ENCODE measurements at regions not wholly inside any gene's neighbourhood (a gene's known extent, or its start where the extent isn't known, plus 50 kb on each side); places are given as distances from the start of the nearest gene placed in this dataset.

DNA sequence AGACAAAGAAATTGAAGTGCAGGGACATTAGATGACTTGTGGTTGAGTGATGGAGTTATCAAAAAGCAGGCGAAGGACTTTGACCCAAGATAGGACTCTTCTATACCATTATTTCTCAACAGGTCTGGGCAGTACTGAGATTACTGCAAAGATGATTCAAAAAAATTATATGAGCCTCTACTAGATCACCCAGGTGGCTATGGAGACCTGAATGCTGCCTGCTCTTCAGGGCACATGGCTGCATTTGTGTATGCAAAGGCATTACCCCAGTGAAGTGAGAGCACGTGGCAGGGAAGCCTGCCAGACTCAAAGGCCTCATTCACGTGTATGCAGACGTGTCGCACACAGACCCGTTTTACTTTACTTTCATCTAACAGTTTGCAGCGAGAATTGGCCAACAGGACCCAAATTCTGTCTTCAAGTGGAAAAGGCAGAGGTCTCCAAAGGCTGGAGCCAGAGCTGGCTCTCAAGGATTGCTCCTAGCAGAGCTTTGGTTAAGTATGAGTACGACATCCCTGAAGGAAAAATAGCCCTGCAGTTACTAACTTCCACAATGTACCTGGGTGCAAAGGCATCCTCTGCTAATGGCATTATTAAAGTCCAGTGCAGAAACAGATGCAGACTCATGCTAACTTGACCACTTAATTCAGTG lies 113.8 kb upstream of the ARMC2 start:
- Histone ChIP-seq H3K9me3 (ENCODE audit: control insufficient read depth in 1 of 2, low read length in 2 of 2) (no peaks in the 10 kb centered on the region), H3K9ac (ENCODE audit: low read depth in 1 of 2, low read length in 2 of 2) (no peak overlapping the region), H3K27me3 (ENCODE audit: control insufficient read depth in 1 of 2, insufficient read depth in 2 of 2, low read length in 2 of 2) (no peaks in the 10 kb centered on the region), H3K4me1 (ENCODE audit: control insufficient read depth in 1 of 2, insufficient read depth in 2 of 2, low read length in 2 of 2) (peaks cover 38 to 40% of the 10 kb centered on the region in 2 donors), H3K36me3 (ENCODE audit: control insufficient read depth in 1 of 2, insufficient read depth in 2 of 2, low read length in 2 of 2) (no peaks in the 10 kb centered on the region), H3K27ac (ENCODE audit: low read depth, low read length) (no peak overlapping the region), H3K4me3 (ENCODE audit: low read depth in 1 of 2, low read length in 2 of 2) (no peak overlapping the region)

DNA sequence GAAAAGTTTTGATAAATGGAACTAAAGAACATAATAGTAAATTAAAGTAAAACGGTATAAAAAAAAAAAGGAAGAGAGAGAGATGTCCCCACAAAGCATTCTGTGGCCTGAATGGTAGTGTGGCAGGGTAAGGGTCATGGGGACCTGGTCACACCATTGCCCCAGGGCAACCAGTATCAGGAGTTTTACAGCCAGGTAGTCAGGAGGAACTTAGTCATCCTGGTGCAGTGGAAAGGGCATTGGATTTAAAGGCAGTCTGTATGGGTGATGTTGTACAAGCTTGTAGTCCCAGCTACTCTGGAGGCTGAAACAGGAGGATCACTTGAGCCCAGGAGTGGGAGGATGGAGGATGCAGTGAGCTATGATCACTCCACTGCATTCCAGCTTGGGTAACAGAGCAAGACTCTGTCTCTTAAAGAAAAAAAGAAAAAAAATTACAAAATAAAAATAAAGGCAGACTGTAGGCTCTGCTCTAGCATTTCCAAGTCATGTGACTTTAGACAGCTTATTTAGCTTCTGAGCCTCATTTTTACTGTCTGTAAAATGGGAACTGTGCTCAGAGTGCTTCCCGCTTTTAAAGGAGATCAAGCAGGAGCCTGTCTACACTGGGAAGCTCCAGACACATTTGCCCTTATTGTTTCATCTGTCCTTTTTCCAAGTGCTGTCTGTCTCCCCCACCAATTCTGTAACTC lies 112.8 kb upstream of the ARMC2 start:
- Histone ChIP-seq H3K27ac (ENCODE audit: low read depth, low read length) (no peak overlapping the region), H3K36me3 (ENCODE audit: control insufficient read depth in 1 of 2, insufficient read depth in 2 of 2, low read length in 2 of 2) (no peaks in the 10 kb centered on the region), H3K4me1 (ENCODE audit: control insufficient read depth in 1 of 2, insufficient read depth in 2 of 2, low read length in 2 of 2) (peaks cover 40 to 41% of the 10 kb centered on the region in 2 donors), H3K9ac (ENCODE audit: low read depth in 1 of 2, low read length in 2 of 2) (no peak overlapping the region), H3K27me3 (ENCODE audit: control insufficient read depth in 1 of 2, insufficient read depth in 2 of 2, low read length in 2 of 2) (no peaks in the 10 kb centered on the region), H3K9me3 (ENCODE audit: control insufficient read depth in 1 of 2, low read length in 2 of 2) (no peaks in the 10 kb centered on the region), H3K4me3 (ENCODE audit: low read depth in 1 of 2, low read length in 2 of 2) (peak overlapping the region; percentile 10 to 50)

DNA sequence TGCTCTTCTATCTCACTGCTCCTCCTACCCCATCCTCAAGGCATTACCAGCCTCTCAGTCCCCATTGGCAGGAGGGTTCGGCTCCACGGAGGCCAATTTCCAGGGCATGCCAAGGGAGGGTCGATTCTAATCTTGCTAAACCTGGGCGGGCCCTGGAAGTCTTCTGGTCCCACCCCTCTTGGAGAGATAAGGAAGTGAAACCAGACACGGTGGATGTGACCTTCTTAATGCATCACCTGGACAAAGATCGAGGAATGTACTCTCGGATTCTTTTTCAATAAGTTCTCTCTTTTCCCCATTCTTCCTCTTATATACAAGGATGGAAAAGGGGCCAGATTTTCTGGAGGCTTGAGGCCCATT lies 112.2 kb upstream of the ARMC2 start:
- Histone ChIP-seq H3K9ac (ENCODE audit: low read depth in 1 of 2, low read length in 2 of 2) (no peak overlapping the region), H3K27ac (ENCODE audit: low read depth, low read length) (no peak overlapping the region), H3K36me3 (ENCODE audit: control insufficient read depth in 1 of 2, insufficient read depth in 2 of 2, low read length in 2 of 2) (no peaks in the 10 kb centered on the region), H3K4me3 (ENCODE audit: low read depth in 1 of 2, low read length in 2 of 2) (peak overlapping the region; percentile 10 to 50), H3K27me3 (ENCODE audit: control insufficient read depth in 1 of 2, insufficient read depth in 2 of 2, low read length in 2 of 2) (no peaks in the 10 kb centered on the region), H3K9me3 (ENCODE audit: control insufficient read depth in 1 of 2, low read length in 2 of 2) (no peaks in the 10 kb centered on the region), H3K4me1 (ENCODE audit: control insufficient read depth in 1 of 2, insufficient read depth in 2 of 2, low read length in 2 of 2) (peaks cover 40 to 41% of the 10 kb centered on the region in 2 donors)

DNA sequence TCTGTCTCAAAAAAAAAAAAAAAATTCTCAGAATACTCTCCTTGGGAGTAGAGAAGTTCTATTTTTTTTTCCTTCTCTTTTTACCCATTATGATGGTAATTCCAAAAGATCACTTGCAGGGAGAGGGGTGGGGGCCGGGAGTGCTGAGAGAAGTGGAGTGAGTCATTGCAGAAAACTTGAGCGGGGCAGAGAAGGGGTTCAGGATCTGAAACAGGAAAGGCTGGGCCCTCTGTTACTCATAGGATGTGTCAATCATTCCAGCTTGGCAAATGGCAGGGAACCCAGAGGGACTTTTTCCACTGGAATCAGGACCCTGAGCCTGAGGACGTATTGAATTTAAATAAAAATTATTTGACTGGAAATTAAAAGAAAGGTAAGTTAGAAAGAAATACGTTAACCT lies 111.4 kb upstream of the ARMC2 start:
- no peak overlapping the region for H3K27ac ChIP-seq (ENCODE audit: low read depth, low read length)
- no peak overlapping the region for H3K4me3 ChIP-seq (ENCODE audit: low read depth in 1 of 2, low read length in 2 of 2)
- H3K36me3 ChIP-seq (ENCODE audit: control insufficient read depth in 1 of 2, insufficient read depth in 2 of 2, low read length in 2 of 2): no peaks in the 10 kb centered on the region
- no peaks in the 10 kb centered on the region for H3K27me3 ChIP-seq (ENCODE audit: control insufficient read depth in 1 of 2, insufficient read depth in 2 of 2, low read length in 2 of 2)
- H3K9me3 ChIP-seq (ENCODE audit: control insufficient read depth in 1 of 2, low read length in 2 of 2): no peaks in the 10 kb centered on the region
- peaks cover 43 to 45% of the 10 kb centered on the region in 2 donors for H3K4me1 ChIP-seq (ENCODE audit: control insufficient read depth in 1 of 2, insufficient read depth in 2 of 2, low read length in 2 of 2)
- no peak overlapping the region for H3K9ac ChIP-seq (ENCODE audit: low read depth in 1 of 2, low read length in 2 of 2)

DNA sequence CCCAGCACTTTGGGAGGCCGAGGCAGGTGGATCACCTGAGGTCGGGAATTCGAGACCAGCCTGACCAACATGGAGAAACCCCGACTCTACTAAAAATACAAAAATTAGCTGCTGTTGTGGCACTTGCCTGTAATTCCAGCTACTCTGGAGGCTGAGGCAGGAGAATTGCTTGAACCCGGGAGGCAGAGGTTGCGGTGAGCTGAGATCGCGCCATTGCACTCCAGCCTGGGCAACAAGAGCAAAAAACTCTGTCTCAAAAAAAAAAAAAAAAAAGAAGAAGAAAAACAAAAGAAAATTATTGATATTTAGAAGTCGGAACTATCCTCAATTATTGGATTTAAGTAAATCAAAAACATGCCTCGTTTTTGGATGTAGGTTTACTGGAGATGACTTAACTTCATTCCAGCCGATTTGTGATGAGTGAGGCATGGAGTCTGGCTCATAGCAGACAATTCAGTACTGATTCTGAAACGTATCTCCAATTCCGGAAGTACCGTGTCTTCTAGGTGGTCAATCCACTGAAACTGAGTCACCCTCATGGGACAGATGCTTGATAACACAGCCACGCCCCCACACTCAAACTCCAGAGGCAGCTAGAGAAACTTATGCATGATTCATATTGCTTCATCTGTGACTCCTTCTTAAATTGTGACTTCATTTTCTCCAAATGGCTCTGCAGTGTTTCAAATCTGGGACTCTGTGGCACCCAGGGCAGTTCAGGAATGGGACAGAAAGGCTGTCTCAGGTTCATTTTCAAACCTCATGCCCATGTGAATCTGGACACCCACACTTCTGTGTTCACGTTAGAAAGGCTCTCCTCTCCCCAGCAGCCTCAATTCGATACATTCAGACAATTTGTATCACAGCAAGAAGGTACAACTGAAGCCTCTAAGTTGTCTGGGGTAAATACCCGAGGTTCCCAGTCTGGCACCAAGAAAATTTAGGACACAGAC lies 110.4 kb upstream of the ARMC2 start:
- H3K4me3 ChIP-seq (ENCODE audit: low read depth in 1 of 2, low read length in 2 of 2): no peak overlapping the region
- no peak overlapping the region for H3K9ac ChIP-seq (ENCODE audit: low read depth in 1 of 2, low read length in 2 of 2)
- H3K27ac ChIP-seq (ENCODE audit: low read depth, low read length): no peak overlapping the region

DNA sequence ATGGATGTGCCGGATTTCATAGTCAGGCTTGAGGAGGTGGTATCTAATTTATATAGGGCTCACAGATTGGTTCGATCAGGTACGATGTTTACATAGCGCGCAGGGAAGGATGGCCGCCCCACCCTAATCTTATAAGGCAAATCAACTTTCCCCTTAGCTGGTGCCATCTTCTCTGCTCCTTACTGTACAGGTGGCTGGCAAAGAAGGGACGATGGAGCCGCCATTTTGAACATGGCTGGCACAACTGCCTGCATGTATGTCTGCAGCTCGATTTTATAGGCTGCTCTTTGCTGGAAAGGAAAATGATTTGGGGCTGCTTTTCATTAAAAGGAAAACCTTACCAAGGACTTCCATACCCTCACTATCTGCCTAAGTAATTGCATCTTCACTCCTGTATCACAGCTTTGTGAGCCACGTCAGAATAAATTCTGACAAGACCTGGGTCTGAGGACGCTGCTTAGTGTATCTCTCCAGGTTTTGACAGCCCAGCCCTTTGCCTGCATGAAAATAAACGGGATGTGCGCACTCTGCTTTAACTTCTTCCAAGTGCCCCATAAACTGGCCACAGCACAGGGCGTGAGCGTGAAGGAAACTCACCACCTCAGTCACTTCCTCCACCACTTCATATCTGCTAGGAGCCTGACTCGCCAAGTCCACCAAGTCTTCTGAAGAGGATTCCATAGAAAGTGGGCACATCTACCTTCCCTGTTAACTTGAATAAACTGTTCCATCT lies 109.4 kb upstream of the ARMC2 start:
- H3K4me1 ChIP-seq (ENCODE audit: control insufficient read depth in 1 of 2, insufficient read depth in 2 of 2, low read length in 2 of 2): peaks cover 35 to 37% of the 10 kb centered on the region in 2 donors
- H3K27me3 ChIP-seq (ENCODE audit: control insufficient read depth in 1 of 2, insufficient read depth in 2 of 2, low read length in 2 of 2): no peaks in the 10 kb centered on the region
- H3K9me3 ChIP-seq (ENCODE audit: control insufficient read depth in 1 of 2, low read length in 2 of 2): no peaks in the 10 kb centered on the region
- no peak overlapping the region for H3K4me3 ChIP-seq (ENCODE audit: low read depth in 1 of 2, low read length in 2 of 2)
- H3K9ac ChIP-seq (ENCODE audit: low read depth in 1 of 2, low read length in 2 of 2): no peak overlapping the region
- no peaks in the 10 kb centered on the region for H3K36me3 ChIP-seq (ENCODE audit: control insufficient read depth in 1 of 2, insufficient read depth in 2 of 2, low read length in 2 of 2)
- H3K27ac ChIP-seq (ENCODE audit: low read depth, low read length): no peak overlapping the region

More for the DNA sequence above, 110.4 kb upstream of the ARMC2 start:
- H3K4me1 ChIP-seq (ENCODE audit: control insufficient read depth in 1 of 2, insufficient read depth in 2 of 2, low read length in 2 of 2): peaks cover 44 to 46% of the 10 kb centered on the region in 2 donors
- H3K27me3 ChIP-seq (ENCODE audit: control insufficient read depth in 1 of 2, insufficient read depth in 2 of 2, low read length in 2 of 2): no peaks in the 10 kb centered on the region
- no peaks in the 10 kb centered on the region for H3K36me3 ChIP-seq (ENCODE audit: control insufficient read depth in 1 of 2, insufficient read depth in 2 of 2, low read length in 2 of 2)
- H3K9me3 ChIP-seq (ENCODE audit: control insufficient read depth in 1 of 2, low read length in 2 of 2): no peaks in the 10 kb centered on the region

DNA sequence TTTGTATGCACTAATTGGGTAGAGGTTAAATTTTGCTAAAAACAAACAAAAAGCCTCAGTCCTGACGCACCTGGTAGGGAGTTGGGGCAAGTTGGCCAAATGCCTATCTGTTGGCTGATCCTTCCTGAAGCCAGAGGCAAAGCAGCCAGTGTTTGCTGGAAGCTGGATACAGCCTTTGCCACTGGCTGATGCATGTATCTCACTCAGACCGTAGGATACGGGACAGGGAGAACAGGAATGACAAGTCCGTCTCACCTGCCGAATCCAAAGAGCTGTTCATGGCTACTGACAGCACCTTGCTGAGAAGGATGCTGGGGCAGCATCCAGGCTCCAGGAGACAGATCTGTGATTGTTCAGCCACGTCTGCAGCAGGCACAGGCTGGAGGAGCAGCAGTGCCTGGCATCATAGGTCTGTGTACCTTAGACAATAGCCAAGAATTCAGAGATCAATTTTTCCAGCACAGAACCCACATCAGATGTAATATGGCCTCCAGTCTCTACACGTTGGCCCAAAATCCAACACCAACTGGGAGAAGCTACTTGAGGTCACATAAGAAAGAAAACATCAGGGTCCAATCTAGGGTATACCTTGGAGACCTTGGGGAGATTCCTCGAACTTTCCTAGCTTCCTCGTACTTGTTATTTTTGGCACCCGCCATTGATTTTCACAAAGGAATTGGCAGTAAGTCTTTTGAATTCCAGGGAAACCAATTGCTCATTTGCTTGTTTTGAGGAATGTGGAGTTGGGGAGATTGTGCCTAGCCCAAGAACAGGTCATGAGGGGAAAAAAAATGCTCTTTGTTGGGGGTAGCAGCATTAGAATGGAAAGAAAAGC lies 108.5 kb upstream of the ARMC2 start:
- Histone ChIP-seq H3K9me3 (ENCODE audit: control insufficient read depth in 1 of 2, low read length in 2 of 2) (no peaks in the 10 kb centered on the region), H3K27me3 (ENCODE audit: control insufficient read depth in 1 of 2, insufficient read depth in 2 of 2, low read length in 2 of 2) (no peaks in the 10 kb centered on the region), H3K36me3 (ENCODE audit: control insufficient read depth in 1 of 2, insufficient read depth in 2 of 2, low read length in 2 of 2) (no peaks in the 10 kb centered on the region), H3K9ac (ENCODE audit: low read depth in 1 of 2, low read length in 2 of 2) (no peak overlapping the region), H3K4me3 (ENCODE audit: low read depth in 1 of 2, low read length in 2 of 2) (no peak overlapping the region), H3K4me1 (ENCODE audit: control insufficient read depth in 1 of 2, insufficient read depth in 2 of 2, low read length in 2 of 2) (peaks cover 27 to 31% of the 10 kb centered on the region in 2 donors), H3K27ac (ENCODE audit: low read depth, low read length) (no peak overlapping the region)

DNA sequence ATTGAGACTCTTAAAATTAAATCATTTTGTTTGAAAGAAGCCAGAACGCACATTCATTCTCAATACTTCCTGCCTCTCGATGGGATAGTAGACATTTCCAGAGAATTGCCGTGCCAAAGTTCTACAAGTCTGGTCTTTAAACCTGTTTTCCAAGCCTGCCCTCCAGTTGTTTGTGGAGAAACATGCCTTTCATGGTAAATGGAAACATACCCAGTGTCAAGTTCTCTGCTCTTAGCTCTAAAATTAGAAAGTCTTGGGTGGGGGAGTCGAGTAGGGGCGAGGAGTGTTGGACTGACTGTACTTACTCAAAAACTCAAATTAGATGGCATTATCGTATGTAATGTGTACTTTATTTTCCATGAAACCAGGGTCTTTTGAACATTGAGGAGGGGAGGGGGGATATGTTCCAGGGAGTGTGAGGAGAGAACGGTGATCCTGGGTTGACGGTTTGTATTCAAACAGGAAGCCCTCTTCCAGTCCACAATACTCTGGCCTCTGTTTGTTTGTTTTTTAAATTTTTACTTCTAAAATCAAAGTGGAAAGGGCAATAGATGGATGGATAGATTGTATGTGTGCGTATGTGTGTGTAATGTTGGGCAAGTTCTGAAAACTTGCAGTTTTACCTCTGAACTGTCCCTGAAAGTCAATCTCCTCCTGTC lies 106.8 kb upstream of the ARMC2 start:
- Histone ChIP-seq H3K27me3 (ENCODE audit: control insufficient read depth in 1 of 2, insufficient read depth in 2 of 2, low read length in 2 of 2) (no peaks in the 10 kb centered on the region), H3K36me3 (ENCODE audit: control insufficient read depth in 1 of 2, insufficient read depth in 2 of 2, low read length in 2 of 2) (no peaks in the 10 kb centered on the region), H3K27ac (ENCODE audit: low read depth, low read length) (no peak overlapping the region), H3K4me1 (ENCODE audit: control insufficient read depth in 1 of 2, insufficient read depth in 2 of 2, low read length in 2 of 2) (peaks cover 11 to 30% of the 10 kb centered on the region in 2 donors), H3K9ac (ENCODE audit: low read depth in 1 of 2, low read length in 2 of 2) (no peak overlapping the region), H3K9me3 (ENCODE audit: control insufficient read depth in 1 of 2, low read length in 2 of 2) (no peaks in the 10 kb centered on the region), H3K4me3 (ENCODE audit: low read depth in 1 of 2, low read length in 2 of 2) (no peak overlapping the region)

DNA sequence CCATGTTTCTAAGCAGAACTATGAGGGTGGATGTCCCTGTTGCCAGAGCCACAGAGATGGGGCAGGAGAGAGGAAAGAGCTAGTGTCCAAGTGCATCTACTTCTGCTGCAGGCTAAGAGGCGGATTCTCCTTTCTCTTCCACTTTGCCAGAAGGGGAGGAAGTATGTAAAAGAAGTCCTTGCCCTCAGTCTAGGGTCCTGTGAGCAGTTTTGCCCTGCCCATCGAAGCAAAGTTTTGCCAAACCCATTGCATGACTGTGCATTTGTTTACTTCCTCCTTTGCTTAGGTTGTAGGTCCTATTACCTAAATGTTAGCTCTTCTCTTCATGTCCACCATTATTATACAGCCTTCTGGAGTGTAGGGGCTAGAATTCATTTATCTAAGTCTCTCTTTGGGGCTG lies 106.2 kb upstream of the ARMC2 start:
- no peaks in the 10 kb centered on the region for H3K36me3 ChIP-seq (ENCODE audit: control insufficient read depth in 1 of 2, insufficient read depth in 2 of 2, low read length in 2 of 2)
- H3K4me3 ChIP-seq (ENCODE audit: low read depth in 1 of 2, low read length in 2 of 2): no peak overlapping the region
- peaks cover 11 to 36% of the 10 kb centered on the region in 2 donors for H3K4me1 ChIP-seq (ENCODE audit: control insufficient read depth in 1 of 2, insufficient read depth in 2 of 2, low read length in 2 of 2)
- H3K27ac ChIP-seq (ENCODE audit: low read depth, low read length): no peak overlapping the region
- H3K27me3 ChIP-seq (ENCODE audit: control insufficient read depth in 1 of 2, insufficient read depth in 2 of 2, low read length in 2 of 2): no peaks in the 10 kb centered on the region
- H3K9me3 ChIP-seq (ENCODE audit: control insufficient read depth in 1 of 2, low read length in 2 of 2): no peaks in the 10 kb centered on the region
- H3K9ac ChIP-seq (ENCODE audit: low read depth in 1 of 2, low read length in 2 of 2): no peak overlapping the region

All from duodenal mucosa (tissue), 2 donors.